ENCODE measurements at regions not wholly inside any gene's neighbourhood (a gene's known extent, or its start where the extent isn't known, plus 50 kb on each side); places are given as distances from the start of the nearest gene placed in this dataset.

GRCh38 chr12:83641789-83642188 is 955.1 kb downstream of the TMTC2 start:
- H3K4me3 ChIP-seq (ENCODE audit: low read length in 3 of 3), result no peak overlapping the region
- H3K27me3 ChIP-seq (ENCODE audit: control insufficient read depth, insufficient read depth, low read length), result no peaks in the 10 kb centered on the region
- no peaks in the 10 kb centered on the region for H3K9me3 ChIP-seq (ENCODE audit: control insufficient read depth in 2 of 3, insufficient read depth in 1 of 3, low read length in 3 of 3)
- no peak overlapping the region for H3K27ac ChIP-seq (ENCODE audit: low read depth in 2 of 2, low read length in 2 of 2)
- FAIRE-seq (no peak), DNase-seq (no peak)
- no peak for TF ChIP-seq CTCF (IDR thresholded peaks at IDR 0.05; ENCODE audit: borderline replicate concordance, extremely low read depth, insufficient read depth)
- H3K36me3 ChIP-seq (ENCODE audit: control insufficient read depth in 2 of 3, insufficient read depth in 3 of 3, low read length in 3 of 3), result no peaks in the 10 kb centered on the region
- H3K9ac ChIP-seq (ENCODE audit: low read length in 3 of 3), result no peak overlapping the region
- no peaks in the 10 kb centered on the region for H3K4me1 ChIP-seq (ENCODE audit: control insufficient read depth in 2 of 3, insufficient read depth in 2 of 3, low read depth in 1 of 3, low read length in 3 of 3)
- intact Hi-C loops (cut with DNase I), result no loop called here

GRCh38 chr12:83634726-83635267 is 948.1 kb downstream of the TMTC2 start:
- Histone ChIP-seq H3K27me3 (ENCODE audit: control insufficient read depth, insufficient read depth, low read length) (no peaks in the 10 kb centered on the region), H3K27ac (ENCODE audit: low read depth in 2 of 2, low read length in 2 of 2) (no peak overlapping the region), H3K4me3 (ENCODE audit: low read length in 3 of 3) (no peak overlapping the region), H3K4me1 (ENCODE audit: control insufficient read depth in 2 of 3, insufficient read depth in 2 of 3, low read depth in 1 of 3, low read length in 3 of 3) (no peaks in the 10 kb centered on the region), H3K36me3 (ENCODE audit: control insufficient read depth in 2 of 3, insufficient read depth in 3 of 3, low read length in 3 of 3) (no peaks in the 10 kb centered on the region), H3K9ac (ENCODE audit: low read length in 3 of 3) (no peak overlapping the region), H3K9me3 (ENCODE audit: control insufficient read depth in 2 of 3, insufficient read depth in 1 of 3, low read length in 3 of 3) (no peaks in the 10 kb centered on the region)
- intact Hi-C loops (cut with DNase I), result no loop called here
- TF ChIP-seq CTCF (IDR thresholded peaks at IDR 0.05; ENCODE audit: borderline replicate concordance, extremely low read depth, insufficient read depth), result no peak
- DNase-seq, result no peak
- FAIRE-seq, result no peak

- no peak for FAIRE-seq
- Histone ChIP-seq H3K36me3 (ENCODE audit: control insufficient read depth in 2 of 3, insufficient read depth in 3 of 3, low read length in 3 of 3) (no peaks in the 10 kb centered on the region), H3K27me3 (ENCODE audit: control insufficient read depth, insufficient read depth, low read length) (no peaks in the 10 kb centered on the region), H3K4me3 (ENCODE audit: low read length in 3 of 3) (no peak overlapping the region), H3K9ac (ENCODE audit: low read length in 3 of 3) (no peak overlapping the region), H3K9me3 (ENCODE audit: control insufficient read depth in 2 of 3, insufficient read depth in 1 of 3, low read length in 3 of 3) (no peaks in the 10 kb centered on the region), H3K27ac (ENCODE audit: low read depth in 2 of 2, low read length in 2 of 2) (no peak overlapping the region), H3K4me1 (ENCODE audit: control insufficient read depth in 2 of 3, insufficient read depth in 2 of 3, low read depth in 1 of 3, low read length in 3 of 3) (no peaks in the 10 kb centered on the region)
- intact Hi-C loops (cut with DNase I), result no loop called here
- no peak for DNase-seq
- TF ChIP-seq CTCF (IDR thresholded peaks at IDR 0.05; ENCODE audit: borderline replicate concordance, extremely low read depth, insufficient read depth), result no peak
Measured at GRCh38 chr12:83630526-83630925, 943.8 kb downstream of the TMTC2 start.

GRCh38 chr12:83629931-83630330 is 943.2 kb downstream of the TMTC2 start:
- no peak for TF ChIP-seq CTCF (IDR thresholded peaks at IDR 0.05; ENCODE audit: borderline replicate concordance, extremely low read depth, insufficient read depth)
- Histone ChIP-seq H3K27me3 (ENCODE audit: control insufficient read depth, insufficient read depth, low read length) (no peaks in the 10 kb centered on the region), H3K36me3 (ENCODE audit: control insufficient read depth in 2 of 3, insufficient read depth in 3 of 3, low read length in 3 of 3) (no peaks in the 10 kb centered on the region), H3K27ac (ENCODE audit: low read depth in 2 of 2, low read length in 2 of 2) (no peak overlapping the region), H3K4me1 (ENCODE audit: control insufficient read depth in 2 of 3, insufficient read depth in 2 of 3, low read depth in 1 of 3, low read length in 3 of 3) (no peaks in the 10 kb centered on the region), H3K9ac (ENCODE audit: low read length in 3 of 3) (no peak overlapping the region), H3K9me3 (ENCODE audit: control insufficient read depth in 2 of 3, insufficient read depth in 1 of 3, low read length in 3 of 3) (no peaks in the 10 kb centered on the region), H3K4me3 (ENCODE audit: low read length in 3 of 3) (no peak overlapping the region)
- FAIRE-seq (no peak), DNase-seq (no peak)
- intact Hi-C loops (cut with DNase I), result no loop called here
